ENCODE measurements at regions not wholly inside any gene's neighbourhood (a gene's known extent, or its start where the extent isn't known, plus 50 kb on each side); places are given as distances from the start of the nearest gene placed in this dataset.

DNA sequence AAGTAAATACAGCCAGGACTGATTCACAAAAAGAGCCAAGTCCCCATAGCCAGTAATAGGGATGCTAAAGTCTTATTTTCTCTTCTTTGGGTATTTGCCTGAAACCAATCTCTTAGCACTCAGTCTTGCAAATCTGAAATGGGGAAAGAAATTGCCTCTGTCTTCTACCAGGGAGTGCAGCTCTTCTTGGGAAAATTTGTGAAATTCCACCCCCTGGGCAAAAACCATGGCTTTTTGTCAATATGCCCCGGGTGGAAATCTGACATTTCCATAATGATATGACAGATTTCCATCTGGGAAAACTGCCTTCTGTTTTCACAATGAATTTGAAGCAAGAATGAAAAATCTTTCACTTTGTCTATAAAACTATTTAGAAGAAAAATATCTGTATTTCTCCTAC is 628.1 kb downstream of the BCL11A start:
- H3K36me3 Mint-ChIP-seq (ENCODE audit: insufficient read depth, unreplicated experiment), result no peaks in the 10 kb centered on the region
- peaks cover 14% of the 10 kb centered on the region for H3K27me3 Mint-ChIP-seq (ENCODE audit: unreplicated experiment)
- H3K4me3 Mint-ChIP-seq (ENCODE audit: low read depth, unreplicated experiment), result no peak overlapping the region
- CTCF ChIA-PET, result no interaction called here
- no peak overlapping the region for H3K27ac Mint-ChIP-seq (ENCODE audit: unreplicated experiment)
- no peaks in the 10 kb centered on the region for H3K4me1 Mint-ChIP-seq (ENCODE audit: low read depth, unreplicated experiment)
- peaks cover 1% of the 10 kb centered on the region for H3K9me3 Mint-ChIP-seq (ENCODE audit: low read depth, unreplicated experiment)
- DNase-seq, result no peak
- BruUV-seq (replicated peaks), result no TSS peak
- TF ChIP-seq CTCF (IDR thresholded peaks at IDR 0.05; ENCODE audit: unreplicated experiment), result no peak
- intact Hi-C loops (cut with micrococcal nuclease; ENCODE audit: unreplicated experiment), result no loop called here

GRCh38 chr2:59924346-59924745 is 629.1 kb downstream of the BCL11A start:
- Mint-ChIP-seq H3K9me3 (ENCODE audit: low read depth, unreplicated experiment) (no peaks in the 10 kb centered on the region), H3K36me3 (ENCODE audit: insufficient read depth, unreplicated experiment) (no peaks in the 10 kb centered on the region), H3K27me3 (ENCODE audit: unreplicated experiment) (peaks cover 14% of the 10 kb centered on the region), H3K4me3 (ENCODE audit: low read depth, unreplicated experiment) (no peak overlapping the region), H3K4me1 (ENCODE audit: low read depth, unreplicated experiment) (no peaks in the 10 kb centered on the region), H3K27ac (ENCODE audit: unreplicated experiment) (no peak overlapping the region)
- no peak for TF ChIP-seq CTCF (IDR thresholded peaks at IDR 0.05; ENCODE audit: unreplicated experiment)
- intact Hi-C loops (cut with micrococcal nuclease; ENCODE audit: unreplicated experiment), result no loop called here
- DNase-seq, result no peak
- CTCF ChIA-PET, result interaction anchor here (0.5 kb wide), 1 partner anchor 63 kb away, joined by 3 read pairs; no protein-coding TSS in a partner anchor
- no TSS peak for BruUV-seq (replicated peaks)

GRCh38 chr2:59922450-59922849 is 631.0 kb downstream of the BCL11A start:
- CTCF ChIA-PET, result no interaction called here

GRCh38 chr2:59921743-59922142 is 631.7 kb downstream of the BCL11A start:
- H3K27ac Mint-ChIP-seq (ENCODE audit: unreplicated experiment), result no peak overlapping the region
- no peaks in the 10 kb centered on the region for H3K9me3 Mint-ChIP-seq (ENCODE audit: low read depth, unreplicated experiment)
- intact Hi-C loops (cut with micrococcal nuclease; ENCODE audit: unreplicated experiment), result no loop called here
- no peak for TF ChIP-seq CTCF (IDR thresholded peaks at IDR 0.05; ENCODE audit: unreplicated experiment)
- CTCF ChIA-PET, result no interaction called here
- DNase-seq, result no peak
- H3K4me1 Mint-ChIP-seq (ENCODE audit: low read depth, unreplicated experiment), result no peaks in the 10 kb centered on the region
- no peak overlapping the region for H3K4me3 Mint-ChIP-seq (ENCODE audit: low read depth, unreplicated experiment)
- H3K27me3 Mint-ChIP-seq (ENCODE audit: unreplicated experiment), result peaks cover 14% of the 10 kb centered on the region
- no TSS peak for BruUV-seq (replicated peaks)
- no peaks in the 10 kb centered on the region for H3K36me3 Mint-ChIP-seq (ENCODE audit: insufficient read depth, unreplicated experiment)

More at GRCh38 chr2:59922450-59922849, 631.0 kb downstream of the BCL11A start:
- Mint-ChIP-seq H3K36me3 (ENCODE audit: insufficient read depth, unreplicated experiment) (no peaks in the 10 kb centered on the region), H3K9me3 (ENCODE audit: low read depth, unreplicated experiment) (no peaks in the 10 kb centered on the region), H3K4me1 (ENCODE audit: low read depth, unreplicated experiment) (no peaks in the 10 kb centered on the region), H3K27ac (ENCODE audit: unreplicated experiment) (no peak overlapping the region), H3K27me3 (ENCODE audit: unreplicated experiment) (peaks cover 14% of the 10 kb centered on the region), H3K4me3 (ENCODE audit: low read depth, unreplicated experiment) (no peak overlapping the region)
- DNase-seq, result no peak
- BruUV-seq (replicated peaks), result no TSS peak
- no peak for TF ChIP-seq CTCF (IDR thresholded peaks at IDR 0.05; ENCODE audit: unreplicated experiment)
- intact Hi-C loops (cut with micrococcal nuclease; ENCODE audit: unreplicated experiment), result no loop called here

Measured in Calu3 (cell line).